GM12892 (cell line): ENCODE measurements at regions not wholly inside any gene's neighbourhood (a gene's known extent, or its start where the extent isn't known, plus 50 kb on each side); places are given as distances from the start of the nearest gene placed in this dataset.

ENCODE experiments used
- POLR2A ChIP-seq: IDR thresholded peaks from 2 replicates; pipeline ENCODE4 v1.6.1; 2011; ENCODE audit warnings: low read depth, low read length, control low read depth
- POLR2AphosphoS5 ChIP-seq: IDR thresholded peaks from 2 replicates; pipeline ENCODE4 v1.6.1; 2011; ENCODE audit warnings: low read depth, low read length, control low read depth

DNA sequence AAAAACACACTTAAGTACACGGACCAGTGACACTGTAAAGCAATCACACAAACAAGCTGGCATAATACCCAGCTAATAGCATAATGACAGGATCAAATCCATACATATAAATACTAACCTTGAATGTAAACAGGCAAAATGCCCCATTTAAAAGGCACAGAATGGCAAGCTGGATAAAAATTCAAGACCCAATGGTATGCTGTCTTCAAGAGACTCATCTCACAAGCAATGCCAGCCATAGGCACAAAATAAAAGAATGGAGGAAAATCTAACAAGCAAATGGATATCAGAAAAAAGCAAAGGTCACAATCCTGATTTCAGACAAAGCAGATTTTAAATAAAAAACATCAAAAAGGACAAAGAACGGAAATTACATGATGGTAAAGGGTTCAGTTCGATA is 79.1 kb upstream of the PTGFR start:
- TF ChIP-seq POLR2A (no peak), POLR2AphosphoS5 (no peak)
